ENCODE measurements at regions not wholly inside any gene's neighbourhood (a gene's known extent, or its start where the extent isn't known, plus 50 kb on each side); places are given as distances from the start of the nearest gene placed in this dataset.

GRCh38 chr6:77366798-77367197 is 96.5 kb downstream of the HTR1B start:
- Histone ChIP-seq H3K18ac (ENCODE audit: low read length) (no peak overlapping the region), H3K14ac (ENCODE audit: low read length) (no peak overlapping the region), H3K79me1 (ENCODE audit: low read depth, low read length) (no peaks in the 10 kb centered on the region), H2AK5ac (ENCODE audit: low read depth, low read length) (no peak overlapping the region), H2BK15ac (ENCODE audit: low read length) (no peak overlapping the region), H3K9ac (ENCODE audit: low read depth, low read length, poor library complexity) (no peak overlapping the region), H2BK12ac (ENCODE audit: low read length) (no peak overlapping the region), H3K36me3 (replicated peaks in 1 of 2; ENCODE audit: control insufficient read depth in 2 of 2, insufficient read depth in 2 of 2, low read length in 2 of 2) (no peaks in the 10 kb centered on the region), H3K27ac (replicated peaks; ENCODE audit: low read length) (no peak overlapping the region), H2BK120ac (ENCODE audit: low read depth, low read length) (no peak overlapping the region), H3K23ac (ENCODE audit: low read depth, low read length, poor library complexity) (no peak overlapping the region), H3K9me3 (replicated peaks in 1 of 2; ENCODE audit: control insufficient read depth in 2 of 2, insufficient read depth in 1 of 2, low read depth in 1 of 2, low read length in 2 of 2) (no peaks in the 10 kb centered on the region), H2BK5ac (ENCODE audit: low read length) (no peak overlapping the region), H2AFZ (ENCODE audit: low read length) (no peak overlapping the region), H4K91ac (ENCODE audit: low read depth, low read length, poor library complexity) (no peak overlapping the region), H3K4ac (ENCODE audit: low read length) (no peak overlapping the region), H3K4me3 (ENCODE audit: low read length in 2 of 2) (no peak overlapping the region), H3K27me3 (ENCODE audit: control insufficient read depth in 3 of 3, insufficient read depth in 3 of 3, low read depth in 1 of 3, low read length in 3 of 3) (no peaks in the 10 kb centered on the region), H3K4me1 (ENCODE audit: control insufficient read depth in 2 of 2, insufficient read depth in 1 of 2, low read depth in 1 of 2, low read length in 2 of 2) (no peaks in the 10 kb centered on the region), H3K4me2 (ENCODE audit: insufficient read depth, low read length, poor library complexity, severe bottlenecking) (no peak overlapping the region), H4K8ac (ENCODE audit: low read depth, low read length) (no peak overlapping the region)
- no peak for DNase-seq (ENCODE audit: low spot score)
- WGBS, 2 donors (ENCODE audit: extremely low coverage in 2 of 2, insufficient read length in 2 of 2, insufficient replicate concordance in 1 of 2): no CpG with 5 or more reads among the region's 2 CpGs

- Histone ChIP-seq H3K9me3 (replicated peaks in 1 of 2; ENCODE audit: control insufficient read depth in 2 of 2, insufficient read depth in 1 of 2, low read depth in 1 of 2, low read length in 2 of 2) (no peaks in the 10 kb centered on the region), H2BK5ac (ENCODE audit: low read length) (no peak overlapping the region), H2AFZ (ENCODE audit: low read length) (no peak overlapping the region), H4K8ac (ENCODE audit: low read depth, low read length) (no peak overlapping the region), H2BK15ac (ENCODE audit: low read length) (no peak overlapping the region), H3K4me1 (ENCODE audit: control insufficient read depth in 2 of 2, insufficient read depth in 1 of 2, low read depth in 1 of 2, low read length in 2 of 2) (no peaks in the 10 kb centered on the region), H3K4ac (ENCODE audit: low read length) (no peak overlapping the region), H2BK120ac (ENCODE audit: low read depth, low read length) (no peak overlapping the region), H2AK5ac (ENCODE audit: low read depth, low read length) (no peak overlapping the region), H3K14ac (ENCODE audit: low read length) (no peak overlapping the region), H3K23ac (ENCODE audit: low read depth, low read length, poor library complexity) (no peak overlapping the region), H3K9ac (ENCODE audit: low read depth, low read length, poor library complexity) (no peak overlapping the region), H3K18ac (ENCODE audit: low read length) (no peak overlapping the region), H4K91ac (ENCODE audit: low read depth, low read length, poor library complexity) (no peak overlapping the region), H2BK12ac (ENCODE audit: low read length) (no peak overlapping the region), H3K27me3 (ENCODE audit: control insufficient read depth in 3 of 3, insufficient read depth in 3 of 3, low read depth in 1 of 3, low read length in 3 of 3) (no peaks in the 10 kb centered on the region), H3K79me1 (ENCODE audit: low read depth, low read length) (no peaks in the 10 kb centered on the region), H3K4me2 (ENCODE audit: insufficient read depth, low read length, poor library complexity, severe bottlenecking) (no peak overlapping the region), H3K27ac (replicated peaks; ENCODE audit: low read length) (no peak overlapping the region), H3K36me3 (replicated peaks in 1 of 2; ENCODE audit: control insufficient read depth in 2 of 2, insufficient read depth in 2 of 2, low read length in 2 of 2) (no peaks in the 10 kb centered on the region), H3K4me3 (ENCODE audit: low read length in 2 of 2) (no peak overlapping the region)
- no CpG with 5 or more reads among the region's 1 CpG for WGBS, 2 donors (ENCODE audit: extremely low coverage in 2 of 2, insufficient read length in 2 of 2, insufficient replicate concordance in 1 of 2)
- no peak for DNase-seq (ENCODE audit: low spot score)
Measured at GRCh38 chr6:77363702-77364101, 99.6 kb downstream of the HTR1B start.

GRCh38 chr6:77362055-77362454 is 101.2 kb downstream of the HTR1B start:
- no peak overlapping the region for H2BK12ac ChIP-seq (ENCODE audit: low read length)
- no CpG with 5 or more reads among the region's 2 CpGs for WGBS, 2 donors (ENCODE audit: extremely low coverage in 2 of 2, insufficient read length in 2 of 2, insufficient replicate concordance in 1 of 2)
- no peak overlapping the region for H2BK5ac ChIP-seq (ENCODE audit: low read length)
- H2BK15ac ChIP-seq (ENCODE audit: low read length): no peak overlapping the region
- no peak overlapping the region for H3K27ac ChIP-seq (replicated peaks; ENCODE audit: low read length)
- H3K9ac ChIP-seq (ENCODE audit: low read depth, low read length, poor library complexity): no peak overlapping the region
- no peaks in the 10 kb centered on the region for H3K27me3 ChIP-seq (ENCODE audit: control insufficient read depth in 3 of 3, insufficient read depth in 3 of 3, low read depth in 1 of 3, low read length in 3 of 3)
- DNase-seq (ENCODE audit: low spot score): no peak
- no peak overlapping the region for H3K4me2 ChIP-seq (ENCODE audit: insufficient read depth, low read length, poor library complexity, severe bottlenecking)
- no peak overlapping the region for H4K8ac ChIP-seq (ENCODE audit: low read depth, low read length)
- no peaks in the 10 kb centered on the region for H3K79me1 ChIP-seq (ENCODE audit: low read depth, low read length)
- no peak overlapping the region for H3K14ac ChIP-seq (ENCODE audit: low read length)
- H4K91ac ChIP-seq (ENCODE audit: low read depth, low read length, poor library complexity): no peak overlapping the region
- H2BK120ac ChIP-seq (ENCODE audit: low read depth, low read length): no peak overlapping the region
- no peak overlapping the region for H3K18ac ChIP-seq (ENCODE audit: low read length)
- H3K4ac ChIP-seq (ENCODE audit: low read length): no peak overlapping the region
- no peaks in the 10 kb centered on the region for H3K36me3 ChIP-seq (replicated peaks in 1 of 2; ENCODE audit: control insufficient read depth in 2 of 2, insufficient read depth in 2 of 2, low read length in 2 of 2)
- no peak overlapping the region for H3K23ac ChIP-seq (ENCODE audit: low read depth, low read length, poor library complexity)
- no peak overlapping the region for H3K4me3 ChIP-seq (ENCODE audit: low read length in 2 of 2)
- H3K9me3 ChIP-seq (replicated peaks in 1 of 2; ENCODE audit: control insufficient read depth in 2 of 2, insufficient read depth in 1 of 2, low read depth in 1 of 2, low read length in 2 of 2): no peaks in the 10 kb centered on the region
- H3K4me1 ChIP-seq (ENCODE audit: control insufficient read depth in 2 of 2, insufficient read depth in 1 of 2, low read depth in 1 of 2, low read length in 2 of 2): no peaks in the 10 kb centered on the region
- H2AK5ac ChIP-seq (ENCODE audit: low read depth, low read length): no peak overlapping the region
- no peak overlapping the region for H2AFZ ChIP-seq (ENCODE audit: low read length)

GRCh38 chr6:77361018-77361417 is 102.3 kb downstream of the HTR1B start:
- Histone ChIP-seq H3K36me3 (replicated peaks in 1 of 2; ENCODE audit: control insufficient read depth in 2 of 2, insufficient read depth in 2 of 2, low read length in 2 of 2) (no peaks in the 10 kb centered on the region), H3K4me1 (ENCODE audit: control insufficient read depth in 2 of 2, insufficient read depth in 1 of 2, low read depth in 1 of 2, low read length in 2 of 2) (no peaks in the 10 kb centered on the region), H3K27ac (replicated peaks; ENCODE audit: low read length) (no peak overlapping the region), H2BK12ac (ENCODE audit: low read length) (no peak overlapping the region), H3K23ac (ENCODE audit: low read depth, low read length, poor library complexity) (no peak overlapping the region), H3K4me3 (ENCODE audit: low read length in 2 of 2) (no peak overlapping the region), H3K9ac (ENCODE audit: low read depth, low read length, poor library complexity) (no peak overlapping the region), H2AK5ac (ENCODE audit: low read depth, low read length) (no peak overlapping the region), H2BK5ac (ENCODE audit: low read length) (no peak overlapping the region), H2BK15ac (ENCODE audit: low read length) (no peak overlapping the region), H3K14ac (ENCODE audit: low read length) (no peak overlapping the region), H3K4me2 (ENCODE audit: insufficient read depth, low read length, poor library complexity, severe bottlenecking) (no peak overlapping the region), H3K9me3 (replicated peaks in 1 of 2; ENCODE audit: control insufficient read depth in 2 of 2, insufficient read depth in 1 of 2, low read depth in 1 of 2, low read length in 2 of 2) (no peaks in the 10 kb centered on the region), H4K8ac (ENCODE audit: low read depth, low read length) (no peak overlapping the region), H2BK120ac (ENCODE audit: low read depth, low read length) (no peak overlapping the region), H3K18ac (ENCODE audit: low read length) (no peak overlapping the region), H3K27me3 (ENCODE audit: control insufficient read depth in 3 of 3, insufficient read depth in 3 of 3, low read depth in 1 of 3, low read length in 3 of 3) (no peaks in the 10 kb centered on the region), H4K91ac (ENCODE audit: low read depth, low read length, poor library complexity) (no peak overlapping the region), H3K4ac (ENCODE audit: low read length) (no peak overlapping the region), H3K79me1 (ENCODE audit: low read depth, low read length) (no peaks in the 10 kb centered on the region), H2AFZ (ENCODE audit: low read length) (no peak overlapping the region)
- no CpG with 5 or more reads among the region's 1 CpG for WGBS, 2 donors (ENCODE audit: extremely low coverage in 2 of 2, insufficient read length in 2 of 2, insufficient replicate concordance in 1 of 2)
- DNase-seq (ENCODE audit: low spot score): no peak

All from neuronal stem cell (in vitro differentiated cells).